ENCODE measurements at regions not wholly inside any gene's neighbourhood (a gene's known extent, or its start where the extent isn't known, plus 50 kb on each side); places are given as distances from the start of the nearest gene placed in this dataset.
A peak's percentile ranks its signal among the peaks of the same experiment; 100 is the strongest.
"Not testable (repeated sequence)": the region's sequence is repeated elsewhere in the genome, so short reads cannot be mapped to it uniquely, and the experiment has no call there.

- intact Hi-C loops (cut with micrococcal nuclease); H3K27me3 Mint-ChIP-seq; H3K4me1 Mint-ChIP-seq (ENCODE audit: low read depth); POLR2A ChIA-PET; ATAC-seq; DNase-seq; H3K36me3 Mint-ChIP-seq (ENCODE audit: low read depth); H3K4me3 Mint-ChIP-seq; H3K27ac Mint-ChIP-seq; H3K9me3 Mint-ChIP-seq: not testable (repeated sequence)
- TF ChIP-seq CTCF (IDR thresholded peaks at IDR 0.05) = peak; percentile 44
- CTCF ChIA-PET = interaction anchor here (0.8 kb wide), 1 partner anchor 56 kb away, joined by 3 read pairs; no protein-coding TSS in a partner anchor
These were observed 1239.6 kb upstream of the USP9Y start for GRCh38 chrY:11461406-11461805.

DNA sequence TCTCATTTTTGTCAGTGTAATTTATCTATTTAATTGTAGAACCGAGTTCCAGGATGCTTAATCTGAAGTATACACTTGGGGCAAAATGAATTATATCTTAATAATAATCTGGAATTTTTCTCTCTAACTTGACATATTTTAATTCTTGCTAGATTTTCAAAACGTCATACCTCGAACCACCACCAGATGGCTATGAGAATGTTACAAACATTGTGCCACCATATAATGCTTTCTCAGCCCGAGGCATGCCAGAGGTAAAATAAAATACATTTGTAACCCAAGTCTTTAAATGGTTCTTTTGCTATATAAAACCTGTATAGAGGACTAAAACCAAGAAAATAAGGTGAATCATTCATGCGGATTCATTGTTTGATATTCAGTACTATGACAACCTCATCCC is 1234.3 kb upstream of the USP9Y start:
- POLR2A ChIA-PET, DNase-seq: not testable (repeated sequence)

More for the DNA sequence above, 1234.3 kb upstream of the USP9Y start:
- ATAC-seq; H3K9me3 Mint-ChIP-seq; H3K4me1 Mint-ChIP-seq (ENCODE audit: low read depth); H3K4me3 Mint-ChIP-seq; CTCF ChIA-PET; H3K27me3 Mint-ChIP-seq; H3K36me3 Mint-ChIP-seq (ENCODE audit: low read depth); H3K27ac Mint-ChIP-seq; intact Hi-C loops (cut with micrococcal nuclease): not testable (repeated sequence)

All from activated CD8-positive, alpha-beta T cell treated with anti-CD3 and anti-CD28 coated beads for 36 hours (primary cell).